Neural cell (in vitro differentiated cells): ENCODE measurements at regions not wholly inside any gene's neighbourhood (a gene's known extent, or its start where the extent isn't known, plus 50 kb on each side); places are given as distances from the start of the nearest gene placed in this dataset.

Source experiments
- CTCF ChIP-seq: fragments of 450-650 bp; IDR thresholded peaks from 2 replicates; pipeline ENCODE4 v1.5.1; 2014; ENCODE audit warnings: antibody characterized with exemption, mild to moderate bottlenecking, moderate library complexity; ENCODE audit not compliant: poor library complexity, severe bottlenecking
- EP300 ChIP-seq: fragments of 450-650 bp; conservative IDR thresholded peaks from 2 replicates; pipeline ENCODE4 v1.6.1; 2014; ENCODE audit warnings: antibody characterized with exemption, mild to moderate bottlenecking, moderate library complexity; ENCODE audit not compliant: poor library complexity, severe bottlenecking
- EZH2 ChIP-seq: fragments of 200-600, 300-800 bp; shearing (Covaris generic), sonication (generic); IDR thresholded peaks from 2 replicates; pipeline ENCODE4 v1.6.1; 2014; ENCODE audit warnings: antibody characterized with exemption, low read length, borderline replicate concordance, mild to moderate bottlenecking; ENCODE audit not compliant: insufficient read depth, poor library complexity, severe bottlenecking
- MXI1 ChIP-seq: fragments of 450-650 bp; conservative IDR thresholded peaks from 2 replicates; pipeline ENCODE4 v1.6.1; 2014; ENCODE audit warnings: antibody characterized with exemption, mild to moderate bottlenecking; ENCODE audit not compliant: poor library complexity, severe bottlenecking
- POLR2AphosphoS5 ChIP-seq: IDR thresholded peaks from 2 replicates; pipeline ENCODE4 v1.6.1; 2012
- RAD21 ChIP-seq: fragments of 450-650 bp; conservative IDR thresholded peaks from 2 replicates; pipeline ENCODE4 v1.6.1; 2014; ENCODE audit warnings: antibody characterized with exemption, mild to moderate bottlenecking, moderate library complexity
- REST ChIP-seq: IDR thresholded peaks from 2 replicates; pipeline ENCODE4 v1.6.1; 2012; ENCODE audit warnings: borderline replicate concordance
- SMC3 ChIP-seq: fragments of 450-650 bp; conservative IDR thresholded peaks from 2 replicates; pipeline ENCODE4 v1.6.1; 2014; ENCODE audit warnings: antibody characterized with exemption, mild to moderate bottlenecking, moderate library complexity; ENCODE audit not compliant: poor library complexity
- TAF1 ChIP-seq: IDR thresholded peaks from 2 replicates; pipeline ENCODE4 v1.6.1; 2012; ENCODE audit warnings: low read depth

GRCh38 chr7:21028599-21028998 is 241.9 kb upstream of the SP8 start:
- TF ChIP-seq CTCF (no peak), REST (no peak), TAF1 (no peak), RAD21 (no peak), POLR2AphosphoS5 (no peak), EZH2 (no peak), EP300 (no peak), SMC3 (no peak), MXI1 (no peak)
